Muscle layer of duodenum (tissue), 2 donors: ENCODE measurements at regions not wholly inside any gene's neighbourhood (a gene's known extent, or its start where the extent isn't known, plus 50 kb on each side); places are given as distances from the start of the nearest gene placed in this dataset.

Source experiments
- H3K27ac ChIP-seq: one replicate; pipeline ENCODE4 v1.7.0; 2013; ENCODE audit warnings: mild to moderate bottlenecking, low read length
- H3K27me3 ChIP-seq: one replicate; pipeline ENCODE4 v1.7.0; 2013; ENCODE audit warnings: low read depth, mild to moderate bottlenecking, control low read depth, low read length
- H3K36me3 ChIP-seq, 2 donors: one replicate each; pipeline ENCODE4 v1.7.0; 2013; ENCODE audit warnings: low read length in 2 of 2, control low read depth in 1 of 2, mild to moderate bottlenecking in 1 of 2; ENCODE audit not compliant: insufficient read depth in 2 of 2, control insufficient read depth in 1 of 2
- H3K4me1 ChIP-seq, 2 donors: one replicate each; pipeline ENCODE4 v1.7.0; 2013; ENCODE audit warnings: low read length in 2 of 2, mild to moderate bottlenecking in 2 of 2, control low read depth in 1 of 2, moderate library complexity in 1 of 2; ENCODE audit not compliant: insufficient read depth in 2 of 2, control insufficient read depth in 1 of 2
- H3K4me3 ChIP-seq, 2 donors: one replicate each; pipeline ENCODE4 v1.7.0; 2013; ENCODE audit warnings: low read length in 2 of 2, low read depth in 1 of 2, mild to moderate bottlenecking in 1 of 2
- H3K9me3 ChIP-seq, 2 donors: one replicate each; pipeline ENCODE4 v1.7.0; 2013; ENCODE audit warnings: low read length in 2 of 2, control low read depth in 1 of 2, mild to moderate bottlenecking in 1 of 2; ENCODE audit not compliant: control insufficient read depth in 1 of 2
- donor health status: healthy.

DNA sequence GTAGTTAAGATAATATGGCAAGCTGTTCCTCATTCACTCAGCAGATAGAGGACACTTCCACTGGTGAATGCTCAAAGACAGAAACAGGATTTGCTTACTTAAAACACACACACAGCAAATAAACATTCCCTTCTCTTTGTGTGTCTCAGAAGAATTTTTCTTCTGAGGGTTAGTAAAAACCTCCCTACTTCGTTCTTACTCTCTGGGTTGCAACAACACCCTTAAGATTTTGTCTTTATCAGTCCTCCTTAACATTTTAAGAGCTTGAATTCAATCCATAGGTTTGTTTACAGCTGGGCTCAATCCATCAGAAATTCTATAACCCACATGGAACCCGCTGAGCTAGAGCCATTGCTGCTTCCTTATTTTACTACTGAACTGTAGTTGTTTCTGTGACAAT is 237.4 kb upstream of the PIK3R1 start:
- Histone ChIP-seq H3K4me1 (peaks cover 0 to 13% of the 10 kb centered on the region in 2 donors), H3K36me3 (no peaks in the 10 kb centered on the region), H3K9me3 (no peaks in the 10 kb centered on the region), H3K4me3 (no peak overlapping the region), H3K27me3 (no peaks in the 10 kb centered on the region), H3K27ac (no peak overlapping the region)

GRCh38 chr5:67976891-67977601 is 238.5 kb upstream of the PIK3R1 start:
- Histone ChIP-seq H3K36me3 (no peaks in the 10 kb centered on the region), H3K4me3 (no peak overlapping the region), H3K27ac (no peak overlapping the region), H3K9me3 (no peaks in the 10 kb centered on the region), H3K27me3 (no peaks in the 10 kb centered on the region), H3K4me1 (peaks cover 0 to 13% of the 10 kb centered on the region in 2 donors)

- Histone ChIP-seq H3K9me3 (no peaks in the 10 kb centered on the region), H3K27ac (no peak overlapping the region), H3K27me3 (no peaks in the 10 kb centered on the region), H3K4me1 (peaks cover 0 to 13% of the 10 kb centered on the region in 2 donors), H3K36me3 (no peaks in the 10 kb centered on the region), H3K4me3 (no peak overlapping the region)
Observed at GRCh38 chr5:67976181-67976580, 239.4 kb upstream of the PIK3R1 start.

DNA sequence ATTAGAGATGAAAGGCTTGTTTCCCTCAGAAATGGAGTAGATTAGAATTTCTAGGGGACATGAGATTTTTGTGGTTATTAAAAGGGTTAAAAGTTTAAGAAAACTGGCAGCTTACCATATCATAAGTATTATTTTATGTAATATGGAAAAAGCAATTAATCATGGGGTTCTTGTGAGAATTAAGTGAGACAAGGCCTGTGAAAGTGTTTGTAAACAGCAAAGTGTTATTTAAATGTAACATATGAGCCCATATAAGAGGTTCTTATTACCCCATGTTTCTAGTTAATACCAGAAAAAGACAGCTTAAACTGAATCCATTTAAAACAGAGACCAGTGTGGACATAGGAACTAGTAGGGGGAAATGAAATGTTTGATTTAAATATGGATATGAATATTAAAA is 241.1 kb upstream of the PIK3R1 start:
- peaks cover 0 to 6% of the 10 kb centered on the region in 2 donors for H3K4me1 ChIP-seq
- H3K9me3 ChIP-seq, result no peaks in the 10 kb centered on the region
- H3K4me3 ChIP-seq, result no peak overlapping the region
- H3K27ac ChIP-seq, result no peak overlapping the region
- H3K36me3 ChIP-seq, result no peaks in the 10 kb centered on the region
- H3K27me3 ChIP-seq, result no peaks in the 10 kb centered on the region

DNA sequence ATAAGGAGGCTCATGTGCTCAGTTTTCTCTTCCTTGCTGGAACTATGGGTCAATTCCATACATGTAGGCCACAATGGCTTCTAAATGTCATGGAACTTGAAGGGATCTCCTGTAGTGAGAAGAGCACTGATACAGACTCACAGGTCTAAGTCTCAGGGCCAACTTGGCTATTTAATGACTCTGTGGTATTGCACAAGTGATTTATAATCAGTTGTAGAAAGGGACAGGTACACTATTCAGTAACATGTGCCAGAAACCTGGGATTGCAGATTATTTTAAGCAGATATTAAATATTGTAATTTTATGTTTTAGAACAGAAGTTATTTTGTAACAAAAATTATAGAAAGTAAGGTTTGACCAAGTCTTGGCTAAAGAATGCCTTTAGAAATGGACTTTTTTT is 241.5 kb upstream of the PIK3R1 start:
- Histone ChIP-seq H3K36me3 (no peaks in the 10 kb centered on the region), H3K4me3 (no peak overlapping the region), H3K27ac (no peak overlapping the region), H3K27me3 (no peaks in the 10 kb centered on the region), H3K9me3 (no peaks in the 10 kb centered on the region), H3K4me1 (peaks cover 0 to 6% of the 10 kb centered on the region in 2 donors)

- Histone ChIP-seq H3K36me3 (no peaks in the 10 kb centered on the region), H3K27me3 (no peaks in the 10 kb centered on the region), H3K4me1 (no peaks in the 10 kb centered on the region), H3K27ac (no peak overlapping the region), H3K9me3 (no peaks in the 10 kb centered on the region), H3K4me3 (no peak overlapping the region)
Observed at GRCh38 chr5:67971971-67972821, 243.4 kb upstream of the PIK3R1 start.

GRCh38 chr5:67971223-67971830 is 244.2 kb upstream of the PIK3R1 start:
- Histone ChIP-seq H3K27ac (no peak overlapping the region), H3K4me3 (no peak overlapping the region), H3K36me3 (no peaks in the 10 kb centered on the region), H3K27me3 (no peaks in the 10 kb centered on the region), H3K4me1 (no peaks in the 10 kb centered on the region), H3K9me3 (no peaks in the 10 kb centered on the region)

- H3K4me1 ChIP-seq, result no peaks in the 10 kb centered on the region
- H3K9me3 ChIP-seq, result no peaks in the 10 kb centered on the region
- no peak overlapping the region for H3K27ac ChIP-seq
- H3K27me3 ChIP-seq, result no peaks in the 10 kb centered on the region
- H3K36me3 ChIP-seq, result no peaks in the 10 kb centered on the region
- no peak overlapping the region for H3K4me3 ChIP-seq
Observed at GRCh38 chr5:67969631-67970030, 245.9 kb upstream of the PIK3R1 start.

- Histone ChIP-seq H3K27me3 (no peaks in the 10 kb centered on the region), H3K4me1 (no peaks in the 10 kb centered on the region), H3K4me3 (no peak overlapping the region), H3K36me3 (no peaks in the 10 kb centered on the region), H3K9me3 (no peaks in the 10 kb centered on the region), H3K27ac (no peak overlapping the region)
Observed at GRCh38 chr5:67969176-67969575, 246.4 kb upstream of the PIK3R1 start.

DNA sequence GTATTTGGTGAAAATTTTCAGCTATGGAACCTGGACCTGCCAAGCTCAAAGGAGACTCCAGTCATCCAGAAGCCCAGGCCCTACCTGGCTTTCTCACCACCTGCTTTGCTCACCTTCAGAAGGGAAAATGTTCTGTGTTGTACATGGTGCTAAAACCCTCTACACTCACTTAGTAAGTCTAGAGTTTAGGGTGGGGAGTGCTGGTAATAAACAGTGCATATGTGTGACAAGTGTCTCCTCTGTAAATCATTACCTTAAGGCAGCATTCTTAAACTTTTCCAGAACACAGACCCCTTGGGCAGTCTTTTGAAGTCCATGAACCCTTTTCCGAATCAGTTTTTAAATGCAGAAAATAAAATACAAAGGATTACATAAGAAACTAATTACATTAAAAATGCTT is 248.8 kb upstream of the PIK3R1 start:
- Histone ChIP-seq H3K27me3 (no peaks in the 10 kb centered on the region), H3K4me1 (no peaks in the 10 kb centered on the region), H3K4me3 (no peak overlapping the region), H3K9me3 (no peaks in the 10 kb centered on the region), H3K27ac (no peak overlapping the region), H3K36me3 (no peaks in the 10 kb centered on the region)

DNA sequence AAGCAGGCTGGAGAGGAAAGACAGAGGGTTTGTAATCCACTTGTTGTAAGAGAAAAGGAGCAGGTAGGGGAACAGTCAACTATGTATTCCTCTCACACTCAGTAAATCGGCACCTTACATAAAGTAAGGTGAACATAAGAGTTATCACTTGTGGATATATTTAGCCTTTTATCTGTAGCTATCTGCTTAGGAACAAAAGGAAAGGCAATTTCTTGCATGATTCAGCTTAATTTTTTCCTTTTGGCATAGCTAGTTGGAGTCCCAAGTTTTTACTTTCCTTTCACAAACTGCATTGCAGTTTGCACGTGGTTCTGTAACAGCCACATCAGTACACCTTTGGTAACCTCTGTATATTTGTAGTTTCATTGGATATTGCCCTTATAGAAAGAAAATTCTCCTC is 250.9 kb upstream of the PIK3R1 start:
- Histone ChIP-seq H3K4me3 (no peak overlapping the region), H3K36me3 (no peaks in the 10 kb centered on the region), H3K4me1 (no peaks in the 10 kb centered on the region), H3K27ac (no peak overlapping the region), H3K27me3 (no peaks in the 10 kb centered on the region), H3K9me3 (no peaks in the 10 kb centered on the region)
